Endothelial cell of umbilical vein (primary cell): ENCODE measurements at regions not wholly inside any gene's neighbourhood (a gene's known extent, or its start where the extent isn't known, plus 50 kb on each side); places are given as distances from the start of the nearest gene placed in this dataset.
"Not testable (repeated sequence)": the region's sequence is repeated elsewhere in the genome, so short reads cannot be mapped to it uniquely, and the experiment has no call there.

Source experiments
- EZH2 ChIP-seq: IDR thresholded peaks from 2 replicates; pipeline ENCODE4 v1.6.1; 2012; ENCODE audit warnings: borderline replicate concordance, low read depth, mild to moderate bottlenecking, moderate library complexity, low read length, inconsistent platforms; ENCODE audit not compliant: severe bottlenecking
- JUN ChIP-seq: IDR thresholded peaks from 2 replicates; pipeline ENCODE4 v1.6.1; 2011; ENCODE audit warnings: borderline replicate concordance, low read depth; ENCODE audit not compliant: insufficient read length, insufficient read depth
- MYC ChIP-seq: IDR thresholded peaks from one replicate; pipeline ENCODE4 v1.6.1; 2011; ENCODE audit warnings: mild to moderate bottlenecking, low read depth, low read length
- POLR2A ChIP-seq: IDR thresholded peaks from 2 replicates; pipeline ENCODE4 v1.6.1; 2012; ENCODE audit warnings: low read depth, mild to moderate bottlenecking, control low read depth, low read length
- POLR2AphosphoS5 ChIP-seq: IDR thresholded peaks from 2 replicates; pipeline ENCODE4 v1.6.1; 2012; ENCODE audit warnings: low read depth, mild to moderate bottlenecking, control low read depth, low read length, moderate library complexity; ENCODE audit not compliant: insufficient read depth
- TF ChIP-seq, protein P1 (sequence below), 2 donors: IDR thresholded peaks; 1 replicate in 1 of 2; 2 replicates in 1 of 2; pipeline ENCODE4 v1.5.1; 2011; ENCODE audit warnings: low read length in 2 of 2, mild to moderate bottlenecking in 2 of 2, moderate library complexity in 2 of 2, control low read depth in 1 of 2, inconsistent platforms in 1 of 2, low read depth in 1 of 2; ENCODE audit not compliant: insufficient read depth in 1 of 2; ENCODE audit errors: extremely low read depth in 1 of 2
- TF ChIP-seq, protein P2 (sequence below): IDR thresholded peaks from 2 replicates; pipeline ENCODE4 v1.6.1; 2011; ENCODE audit not compliant: insufficient read depth, insufficient read length

DNA sequence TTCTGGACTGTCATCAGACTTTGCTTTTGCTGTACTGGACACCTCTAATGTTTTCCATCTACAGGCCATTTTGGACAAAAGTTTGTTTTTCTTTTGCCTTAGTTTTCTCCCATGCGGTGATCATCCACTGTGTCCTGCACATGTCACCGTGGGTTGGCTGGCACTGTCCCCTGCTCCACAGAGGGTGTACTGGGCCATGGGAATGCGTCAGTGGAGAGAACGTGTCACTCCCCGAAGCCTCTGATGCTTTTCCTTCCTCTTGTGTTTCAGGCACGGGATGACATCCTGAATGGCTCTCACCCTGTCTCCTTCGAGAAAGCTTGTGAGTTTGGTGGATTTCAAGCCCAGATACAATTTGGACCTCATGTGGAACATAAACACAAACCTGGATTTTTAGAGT lies 385.0 kb upstream of the TPM1 start:
- not testable (repeated sequence) for TF ChIP-seq EZH2, MYC, POLR2AphosphoS5, POLR2A, JUN
- TF ChIP-seq, protein P1, sequence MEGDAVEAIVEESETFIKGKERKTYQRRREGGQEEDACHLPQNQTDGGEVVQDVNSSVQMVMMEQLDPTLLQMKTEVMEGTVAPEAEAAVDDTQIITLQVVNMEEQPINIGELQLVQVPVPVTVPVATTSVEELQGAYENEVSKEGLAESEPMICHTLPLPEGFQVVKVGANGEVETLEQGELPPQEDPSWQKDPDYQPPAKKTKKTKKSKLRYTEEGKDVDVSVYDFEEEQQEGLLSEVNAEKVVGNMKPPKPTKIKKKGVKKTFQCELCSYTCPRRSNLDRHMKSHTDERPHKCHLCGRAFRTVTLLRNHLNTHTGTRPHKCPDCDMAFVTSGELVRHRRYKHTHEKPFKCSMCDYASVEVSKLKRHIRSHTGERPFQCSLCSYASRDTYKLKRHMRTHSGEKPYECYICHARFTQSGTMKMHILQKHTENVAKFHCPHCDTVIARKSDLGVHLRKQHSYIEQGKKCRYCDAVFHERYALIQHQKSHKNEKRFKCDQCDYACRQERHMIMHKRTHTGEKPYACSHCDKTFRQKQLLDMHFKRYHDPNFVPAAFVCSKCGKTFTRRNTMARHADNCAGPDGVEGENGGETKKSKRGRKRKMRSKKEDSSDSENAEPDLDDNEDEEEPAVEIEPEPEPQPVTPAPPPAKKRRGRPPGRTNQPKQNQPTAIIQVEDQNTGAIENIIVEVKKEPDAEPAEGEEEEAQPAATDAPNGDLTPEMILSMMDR (IDR thresholded peaks at IDR 0.05; ENCODE audit: extremely low read depth in 1 of 2, insufficient read depth in 1 of 2, low read depth in 1 of 2, low read length in 2 of 2) = not testable (repeated sequence)
- TF ChIP-seq, protein P2, sequence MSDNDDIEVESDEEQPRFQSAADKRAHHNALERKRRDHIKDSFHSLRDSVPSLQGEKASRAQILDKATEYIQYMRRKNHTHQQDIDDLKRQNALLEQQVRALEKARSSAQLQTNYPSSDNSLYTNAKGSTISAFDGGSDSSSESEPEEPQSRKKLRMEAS = not testable (repeated sequence)
